DOHH2 (cell line): ENCODE measurements at regions not wholly inside any gene's neighbourhood (a gene's known extent, or its start where the extent isn't known, plus 50 kb on each side); places are given as distances from the start of the nearest gene placed in this dataset.

Source experiments
- CTCF ChIP-seq: fragments of 200-600 bp; sonication (generic); IDR thresholded peaks from one replicate; pipeline ENCODE4 v1.5.1; 2014; ENCODE audit warnings: antibody characterized with exemption, mild to moderate bottlenecking, low read depth, low read length; ENCODE audit not compliant: poor library complexity, severe bottlenecking
- EZH2phosphoT487 ChIP-seq: fragments of 200-600 bp; sonication (generic); IDR thresholded peaks from 2 replicates; pipeline ENCODE4 v1.6.1; 2017; ENCODE audit warnings: borderline replicate concordance, mild to moderate bottlenecking, antibody characterized with exemption, low read length, moderate library complexity, mixed read lengths

- TF ChIP-seq CTCF = no peak
- TF ChIP-seq EZH2phosphoT487 = no peak
Measured at GRCh38 chr22:34299496-34299895, 379.2 kb upstream of the LARGE1 start.
